AG04449 (cell line): ENCODE measurements at regions not wholly inside any gene's neighbourhood (a gene's known extent, or its start where the extent isn't known, plus 50 kb on each side); places are given as distances from the start of the nearest gene placed in this dataset.

Source experiments
- CTCF ChIA-PET: fragments of 350-600 bp; formaldehyde crosslinking; extraction: SDS; loops from one replicate; lab custom pipeline; 2021; ENCODE audit warnings: antibody characterized with exemption; lab: Yijun Ruan, JAX
- POLR2A ChIA-PET: fragments of 400-600, 350-600 bp; formaldehyde crosslinking; extraction: SDS; loops from one replicate; lab custom pipeline; 2020; ENCODE audit warnings: antibody characterized with exemption, inconsistent platforms; lab: Yijun Ruan, JAX
- DNase-seq: peaks from one replicate; pipeline ENCODE4 v3.0.0-alpha.2; 2010; ENCODE audit warnings: low read depth, low spot score
- H3K4me3 ChIP-seq: 2 replicates; pipeline ENCODE4 v1.5.1; 2011; ENCODE audit warnings: low read depth, mild to moderate bottlenecking, control low read depth, low read length
- TF ChIP-seq, protein P1 (sequence below): IDR thresholded peaks from one replicate; pipeline ENCODE4 v1.5.1; 2011; ENCODE audit warnings: mild to moderate bottlenecking, moderate library complexity, low read length, control low read depth, inconsistent platforms; ENCODE audit not compliant: insufficient read depth; ENCODE audit errors: missing control alignments

DNA sequence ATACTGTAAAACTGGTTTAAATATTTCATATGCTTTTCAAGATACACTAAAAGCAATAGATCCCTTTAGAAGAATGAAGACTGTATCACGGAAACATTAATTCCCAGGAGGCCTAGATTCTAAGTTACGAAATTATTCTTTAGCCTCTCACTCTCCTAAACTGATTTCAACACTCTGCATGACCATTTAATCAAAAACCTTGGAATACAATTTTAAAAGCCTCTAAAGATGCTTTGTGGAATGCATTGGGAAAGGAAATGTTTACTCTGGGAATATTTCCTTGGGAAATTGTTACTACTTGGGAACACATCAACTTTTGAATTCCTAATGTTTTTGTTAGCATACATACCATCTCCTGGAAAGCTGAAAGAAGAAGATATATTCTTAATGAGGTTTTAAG is 255.7 kb upstream of the FAR2 start:
- TF ChIP-seq, protein P1, sequence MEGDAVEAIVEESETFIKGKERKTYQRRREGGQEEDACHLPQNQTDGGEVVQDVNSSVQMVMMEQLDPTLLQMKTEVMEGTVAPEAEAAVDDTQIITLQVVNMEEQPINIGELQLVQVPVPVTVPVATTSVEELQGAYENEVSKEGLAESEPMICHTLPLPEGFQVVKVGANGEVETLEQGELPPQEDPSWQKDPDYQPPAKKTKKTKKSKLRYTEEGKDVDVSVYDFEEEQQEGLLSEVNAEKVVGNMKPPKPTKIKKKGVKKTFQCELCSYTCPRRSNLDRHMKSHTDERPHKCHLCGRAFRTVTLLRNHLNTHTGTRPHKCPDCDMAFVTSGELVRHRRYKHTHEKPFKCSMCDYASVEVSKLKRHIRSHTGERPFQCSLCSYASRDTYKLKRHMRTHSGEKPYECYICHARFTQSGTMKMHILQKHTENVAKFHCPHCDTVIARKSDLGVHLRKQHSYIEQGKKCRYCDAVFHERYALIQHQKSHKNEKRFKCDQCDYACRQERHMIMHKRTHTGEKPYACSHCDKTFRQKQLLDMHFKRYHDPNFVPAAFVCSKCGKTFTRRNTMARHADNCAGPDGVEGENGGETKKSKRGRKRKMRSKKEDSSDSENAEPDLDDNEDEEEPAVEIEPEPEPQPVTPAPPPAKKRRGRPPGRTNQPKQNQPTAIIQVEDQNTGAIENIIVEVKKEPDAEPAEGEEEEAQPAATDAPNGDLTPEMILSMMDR, result no peak
- ChIA-PET CTCF (no interaction called here), POLR2A (no interaction called here)
- DNase-seq, result no peak
- H3K4me3 ChIP-seq, result no peak overlapping the region

DNA sequence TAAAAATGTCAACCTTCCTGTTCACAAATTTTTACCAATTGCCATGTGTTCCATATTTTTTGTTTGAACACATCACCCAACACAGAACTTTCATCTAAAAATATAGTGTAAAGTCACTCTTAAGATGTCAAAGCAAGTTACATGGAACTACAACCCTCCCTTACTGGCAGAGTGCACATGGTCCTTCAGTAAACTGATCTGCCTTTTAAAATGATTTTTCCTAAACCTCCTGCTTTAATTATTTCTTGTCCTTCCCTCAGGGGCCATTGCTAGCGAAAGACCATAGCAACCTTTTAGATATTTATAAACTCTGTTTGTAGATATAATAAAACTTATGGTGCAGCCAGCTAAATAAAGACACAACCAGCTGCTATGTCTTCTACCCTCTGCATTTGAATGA is 255.2 kb upstream of the FAR2 start:
- CTCF ChIA-PET, result no interaction called here
- POLR2A ChIA-PET, result no interaction called here
- DNase-seq, result no peak
- TF ChIP-seq, protein P1, result no peak
- H3K4me3 ChIP-seq, result no peak overlapping the region

DNA sequence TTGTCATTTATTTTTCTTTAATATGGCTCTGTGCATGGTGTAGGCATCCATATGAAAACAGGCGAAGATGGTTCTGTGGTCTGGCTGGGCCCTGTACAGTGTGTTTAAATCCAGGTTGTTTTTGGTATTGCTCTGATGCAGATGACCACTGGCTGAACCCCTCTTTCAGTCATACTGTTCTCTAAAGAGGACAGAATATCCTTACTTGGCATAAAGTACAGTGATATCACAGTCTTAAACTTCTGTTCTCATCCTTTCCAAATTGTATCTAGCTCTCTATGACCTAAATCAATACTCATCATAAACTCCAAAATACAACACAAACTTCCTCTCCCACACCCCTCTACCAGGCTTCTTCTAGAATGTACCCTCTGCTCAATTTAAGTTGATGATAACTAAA is 252.7 kb upstream of the FAR2 start:
- POLR2A ChIA-PET, result no interaction called here
- H3K4me3 ChIP-seq, result no peak overlapping the region
- CTCF ChIA-PET, result no interaction called here
- DNase-seq, result no peak
- TF ChIP-seq, protein P1, result no peak

DNA sequence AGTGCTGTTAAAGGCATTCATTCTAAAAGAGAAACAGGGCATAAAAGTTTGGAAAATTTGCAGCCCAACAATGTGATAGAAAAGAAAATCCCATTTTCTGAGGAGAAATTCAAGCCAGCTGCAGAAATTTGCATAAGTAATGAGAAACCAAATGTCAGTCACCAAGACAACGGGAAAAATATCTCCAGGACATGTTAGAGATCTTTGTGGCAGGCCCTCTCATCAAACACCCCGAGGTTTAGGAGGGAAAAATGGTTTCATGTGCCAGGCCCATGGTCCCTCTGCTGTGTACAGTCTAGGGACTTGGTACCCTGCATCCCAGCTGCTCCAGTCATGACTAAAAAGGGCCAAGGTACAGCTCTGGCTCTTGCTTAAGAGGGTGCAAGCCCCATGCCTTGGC is 251.0 kb upstream of the FAR2 start:
- H3K4me3 ChIP-seq, result no peak overlapping the region
- CTCF ChIA-PET, result no interaction called here
- DNase-seq, result no peak
- TF ChIP-seq, protein P1, result no peak
- POLR2A ChIA-PET, result no interaction called here

DNA sequence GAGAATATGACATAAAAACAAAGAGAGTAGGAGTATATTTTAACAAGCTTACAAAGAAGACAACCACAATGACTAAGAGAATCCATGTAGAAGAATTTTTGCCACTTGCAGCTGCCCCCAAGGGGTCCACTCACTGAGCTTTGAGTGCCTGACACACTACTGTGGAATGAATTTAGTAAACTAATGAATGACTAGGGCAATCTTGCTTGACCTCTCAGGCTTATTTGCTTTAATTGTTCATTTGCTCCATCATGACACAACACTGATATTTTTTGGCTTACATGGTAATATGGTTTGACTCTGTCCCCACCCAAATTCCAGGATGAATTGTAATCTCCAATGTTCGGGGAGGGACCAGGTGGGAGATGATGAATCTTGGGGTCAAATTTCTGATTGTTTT is 249.1 kb upstream of the FAR2 start:
- ChIA-PET POLR2A (interaction anchor here (0.6 to 1.3 kb wide), 2 partner anchors 16 to 191 kb away, joined by 3 read pairs; no protein-coding TSS in a partner anchor), CTCF (no interaction called here)
- TF ChIP-seq, protein P1, result no peak
- no peak overlapping the region for H3K4me3 ChIP-seq
- peak; percentile 81 for DNase-seq

DNA sequence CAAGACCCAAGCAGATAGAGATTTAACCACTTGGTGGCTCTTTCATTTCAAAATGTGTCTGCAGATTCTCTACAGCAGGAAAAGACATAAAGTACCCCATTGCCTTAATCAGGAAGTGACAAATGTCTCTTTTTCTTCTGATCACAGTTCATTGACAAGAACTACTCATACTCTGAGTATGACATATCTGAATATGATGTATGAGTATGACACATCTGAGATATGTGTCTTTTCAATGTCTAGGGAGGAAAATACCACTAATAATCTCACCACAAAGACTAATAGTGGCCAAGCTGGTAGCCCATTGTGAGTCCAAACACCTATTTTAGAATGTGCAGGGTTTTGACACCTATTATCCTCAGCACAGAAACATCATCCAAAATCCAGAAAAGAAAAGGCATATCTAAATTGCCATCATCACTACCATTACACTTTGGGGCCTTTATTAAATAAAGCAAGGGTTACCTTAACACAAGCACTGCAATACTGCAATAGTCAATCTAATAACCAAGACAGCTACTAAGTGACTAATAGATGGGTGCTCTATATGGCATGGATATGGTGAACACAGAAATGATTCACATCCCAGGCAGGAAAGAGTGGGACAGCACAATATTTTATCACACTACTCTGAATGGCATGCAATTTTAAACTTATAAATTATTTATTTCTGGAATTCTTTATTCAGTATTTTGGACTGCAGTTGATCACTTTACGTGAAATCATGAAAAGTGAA is 243.7 kb upstream of the FAR2 start:
- TF ChIP-seq, protein P1, result no peak
- no peak for DNase-seq
- POLR2A ChIA-PET, result interaction anchor here (0.7 kb wide), 1 partner anchor 78 kb away, joined by 3 read pairs; no protein-coding TSS in a partner anchor
- CTCF ChIA-PET, result no interaction called here
- H3K4me3 ChIP-seq, result no peak overlapping the region
